Mammary epithelial cell (primary cell): ENCODE measurements at regions not wholly inside any gene's neighbourhood (a gene's known extent, or its start where the extent isn't known, plus 50 kb on each side); places are given as distances from the start of the nearest gene placed in this dataset.

Experiments used
- CTCF ChIP-seq, 2 donors: IDR thresholded peaks in 1 of 2; conservative IDR thresholded peaks in 1 of 2; 2 replicates each; pipeline ENCODE4 v1.5.1; 2011 to 2012; ENCODE audit warnings: inconsistent platforms in 2 of 2, low read length in 2 of 2, mild to moderate bottlenecking in 2 of 2, control low read depth in 1 of 2, low read depth in 1 of 2; ENCODE audit not compliant: insufficient read depth in 1 of 2; ENCODE audit errors: extremely low read depth in 1 of 2
- EZH2 ChIP-seq: IDR thresholded peaks from 2 replicates; pipeline ENCODE4 v1.6.1; 2012; ENCODE audit warnings: low read length, inconsistent platforms, borderline replicate concordance

- TF ChIP-seq CTCF (conservative IDR thresholded peaks at IDR 0.05 in 1 of 2, IDR thresholded peaks at IDR 0.05 in 1 of 2; ENCODE audit: extremely low read depth in 1 of 2, insufficient read depth in 1 of 2, low read depth in 1 of 2, low read length in 2 of 2): no peak
- no peak for TF ChIP-seq EZH2
Measured at GRCh38 chr12:24307153-24307552, 357.7 kb upstream of the SOX5 start.
